NCI-H2196 treated with DMSO at 0.1 percent for 48 hours (cell line): ENCODE measurements at regions not wholly inside any gene's neighbourhood (a gene's known extent, or its start where the extent isn't known, plus 50 kb on each side); places are given as distances from the start of the nearest gene placed in this dataset.
"Not testable (repeated sequence)": the region's sequence is repeated elsewhere in the genome, so short reads cannot be mapped to it uniquely, and the experiment has no call there.

Experiments
- DNase-seq: peaks from one replicate; lab custom pipeline; 2025; ENCODE audit not compliant: unreplicated experiment; lab: John Stamatoyannopoulos, UW

GRCh38 chr4:141455651-141456050, 180.7 kb upstream of the IL15 start:
- DNase-seq, result no peak

GRCh38 chr4:141457653-141458052, 178.7 kb upstream of the IL15 start:
- no peak for DNase-seq

GRCh38 chr4:141458501-141458900, 177.9 kb upstream of the IL15 start:
- no peak for DNase-seq

GRCh38 chr4:141459020-141459419, 177.4 kb upstream of the IL15 start:
- no peak for DNase-seq

- DNase-seq, result no peak
Measured at GRCh38 chr4:141462361-141462760, 174.0 kb upstream of the IL15 start.

GRCh38 chr4:141463678-141464077, 172.7 kb upstream of the IL15 start:
- no peak for DNase-seq

- no peak for DNase-seq
Measured at GRCh38 chr4:141464366-141464765, 172.0 kb upstream of the IL15 start.

DNA sequence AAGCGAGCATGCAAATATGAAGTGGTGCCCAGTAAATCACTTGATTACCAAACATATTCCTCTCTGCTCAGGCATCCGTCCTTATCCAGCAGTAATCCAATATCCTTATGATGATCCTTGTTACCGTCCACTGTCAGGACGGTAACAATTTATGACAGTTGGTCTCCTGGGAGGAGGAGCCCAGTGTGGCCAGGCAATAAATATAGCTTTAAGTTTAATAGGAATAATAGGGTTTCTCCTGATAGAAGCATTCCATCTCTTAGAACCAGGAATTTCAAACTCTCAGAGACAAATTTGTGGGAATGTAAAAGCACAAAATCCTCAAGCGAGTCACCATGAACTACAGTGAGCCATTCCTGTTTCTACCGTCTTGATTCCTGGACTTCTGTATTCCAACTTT, 171.2 kb upstream of the IL15 start:
- no peak for DNase-seq

GRCh38 chr4:141467225-141467624, 169.2 kb upstream of the IL15 start:
- no peak for DNase-seq

DNA sequence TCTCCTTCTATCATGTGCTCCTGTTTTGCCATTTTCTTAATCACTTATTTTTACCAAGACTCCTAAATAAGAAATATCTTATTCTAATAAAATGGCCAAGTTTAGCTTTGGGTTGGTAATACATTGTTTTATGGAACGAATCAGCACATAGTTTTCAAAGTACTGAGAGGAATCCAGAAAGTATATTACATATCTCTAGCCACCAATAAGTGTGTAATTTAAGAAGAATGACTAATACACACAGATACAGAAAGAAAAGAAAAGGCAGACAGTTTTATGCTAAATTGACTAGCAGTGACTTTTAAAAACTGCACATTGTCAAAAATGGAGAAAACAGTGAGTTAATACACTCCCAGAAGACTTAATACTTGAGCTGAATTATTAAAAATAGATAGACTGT, 167.0 kb upstream of the IL15 start:
- DNase-seq, result no peak

- DNase-seq, result no peak
Measured at GRCh38 chr4:141473026-141473540, 163.3 kb upstream of the IL15 start.

DNA sequence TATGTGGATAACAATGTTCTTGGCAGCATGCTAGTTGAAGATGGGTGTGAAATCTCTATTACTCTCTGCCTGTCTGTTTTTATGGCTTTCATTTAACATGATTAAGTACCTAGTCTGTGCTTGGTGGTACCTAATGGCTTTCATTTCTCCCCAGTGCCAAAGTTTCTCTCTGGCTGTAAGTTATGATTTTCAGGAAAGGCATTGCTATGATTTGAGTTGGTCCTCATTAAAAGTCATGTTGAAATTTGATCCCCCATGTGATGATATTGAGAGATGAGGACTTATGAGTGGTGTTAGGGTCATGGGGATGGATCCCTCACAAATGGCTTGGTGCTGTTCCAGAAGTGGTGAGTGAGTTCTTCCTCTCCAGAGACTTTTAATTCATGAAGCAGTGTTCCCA, 162.4 kb upstream of the IL15 start:
- DNase-seq, result no peak

GRCh38 chr4:141480950-141481349, 155.4 kb upstream of the IL15 start:
- no peak for DNase-seq

- DNase-seq, result not testable (repeated sequence)
Measured at GRCh38 chr4:141484298-141484697, 152.1 kb upstream of the IL15 start.

DNA sequence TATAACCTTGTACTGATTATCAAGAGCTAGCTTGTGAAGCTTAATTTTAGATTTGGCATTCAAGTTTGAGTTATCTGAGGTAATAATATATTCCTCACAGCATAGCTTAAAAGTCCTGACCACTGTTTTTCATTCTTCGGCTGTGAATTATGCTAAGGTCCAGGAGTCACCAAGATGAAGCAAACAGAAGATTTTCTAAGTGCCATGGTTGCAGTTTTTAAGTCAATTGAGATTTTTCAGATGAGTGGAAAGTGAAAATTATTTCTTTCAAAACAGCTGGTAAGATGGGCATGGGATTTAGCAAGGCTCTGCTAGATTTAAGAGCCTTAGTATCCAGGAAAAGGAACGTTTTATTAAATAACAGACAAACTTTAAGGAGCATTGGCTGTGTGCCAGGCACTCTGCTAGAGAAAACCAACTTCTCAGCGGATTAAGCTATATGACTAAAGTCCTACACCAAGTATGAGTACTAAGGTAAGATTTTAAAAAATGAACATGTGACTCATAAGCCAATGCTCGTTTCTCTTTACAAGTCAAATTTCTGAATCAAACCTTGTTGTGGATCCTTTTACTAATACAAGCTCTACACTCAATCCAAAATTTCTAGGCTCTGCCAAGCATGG, 149.9 kb upstream of the IL15 start:
- no peak for DNase-seq

DNA sequence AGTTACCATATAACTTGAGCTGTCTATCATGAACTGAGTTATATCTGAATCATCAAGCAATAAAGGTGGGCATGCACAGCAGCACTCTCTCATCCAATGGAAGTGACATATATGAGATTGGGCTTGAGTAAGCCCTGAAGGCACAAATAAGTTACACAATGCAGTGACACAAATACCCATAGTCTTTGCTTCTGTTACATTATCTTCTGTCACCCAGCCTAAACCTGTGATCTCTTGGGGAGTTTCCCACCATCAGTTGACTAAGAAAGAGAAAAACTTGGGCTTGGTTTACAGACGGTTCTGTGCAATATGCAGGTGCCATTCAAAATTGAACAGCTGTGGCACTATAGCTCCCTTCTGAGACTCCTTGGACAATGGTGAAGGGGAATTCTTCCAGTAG, 138.8 kb upstream of the IL15 start:
- DNase-seq, result no peak

DNA sequence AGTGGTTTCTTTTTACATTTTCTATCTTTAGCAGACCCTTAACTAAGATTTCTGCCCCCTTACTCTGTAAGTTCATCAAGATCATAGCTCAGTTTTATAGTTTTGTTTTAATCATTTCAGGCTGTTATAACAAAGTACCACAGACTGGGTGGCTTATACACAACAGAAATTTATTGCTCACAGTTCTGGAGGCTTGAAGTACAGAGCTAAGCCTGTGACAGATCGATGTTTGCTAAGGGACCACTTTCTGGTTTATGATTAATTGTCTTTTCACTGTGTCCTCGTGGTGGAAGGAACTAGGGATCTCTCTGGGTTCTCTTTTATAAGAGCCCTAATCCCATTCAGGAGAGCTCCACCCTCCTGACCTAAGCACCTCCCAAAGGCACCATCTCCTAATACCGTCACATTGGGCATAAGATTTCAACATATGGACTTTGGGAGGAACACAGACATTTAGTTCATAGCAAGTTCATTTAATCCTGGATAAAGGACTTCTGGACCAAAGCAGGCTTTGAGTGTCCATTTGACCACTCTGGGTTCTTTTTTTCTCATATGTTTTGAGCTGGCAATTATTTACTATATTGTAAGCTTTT, 137.0 kb upstream of the IL15 start:
- DNase-seq, result no peak

DNA sequence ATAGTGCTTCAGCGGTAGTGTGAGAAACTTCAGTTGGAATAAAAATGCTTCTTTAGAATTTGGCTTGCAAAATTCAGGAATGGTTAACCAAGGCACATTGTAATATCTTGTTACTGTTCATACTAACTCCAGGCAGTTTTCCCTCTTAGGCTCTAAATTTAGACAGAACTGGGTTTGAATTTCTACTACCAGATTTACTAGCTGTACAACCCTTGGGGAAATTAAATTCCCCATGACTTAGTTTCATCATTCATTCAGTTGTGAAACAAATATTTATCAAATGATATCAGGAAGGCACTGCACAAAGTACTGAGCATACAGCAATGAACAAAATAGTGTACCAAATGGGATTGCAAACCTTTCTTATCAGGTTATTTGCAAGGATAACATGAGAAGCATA, 135.0 kb upstream of the IL15 start:
- DNase-seq, result no peak

GRCh38 chr4:141501931-141502330, 134.5 kb upstream of the IL15 start:
- DNase-seq, result no peak

GRCh38 chr4:141502755-141503154, 133.6 kb upstream of the IL15 start:
- no peak for DNase-seq

- no peak for DNase-seq
Measured at GRCh38 chr4:141503260-141503659, 133.1 kb upstream of the IL15 start.

GRCh38 chr4:141511055-141511454, 125.3 kb upstream of the IL15 start:
- DNase-seq, result no peak

DNA sequence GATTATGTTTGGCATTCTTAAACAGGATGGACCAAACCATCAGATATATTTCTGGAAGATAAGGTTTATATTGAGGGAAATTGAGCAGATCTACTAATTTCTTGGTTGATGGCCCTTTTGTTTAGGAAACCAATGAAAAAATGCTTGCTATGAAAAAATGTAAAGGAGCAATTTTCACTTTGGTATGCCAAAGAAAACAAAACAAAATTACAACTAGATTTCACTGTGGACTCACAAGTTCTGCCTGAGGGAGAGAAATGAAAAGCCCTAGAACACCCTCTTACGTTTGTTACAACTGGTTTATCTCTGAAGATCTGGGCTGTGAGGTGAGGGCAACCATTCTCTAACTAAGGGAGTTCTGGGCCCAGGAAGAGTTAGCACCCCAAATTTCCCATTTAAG, 122.5 kb upstream of the IL15 start:
- DNase-seq, result no peak
